ENCODE measurements at regions not wholly inside any gene's neighbourhood (a gene's known extent, or its start where the extent isn't known, plus 50 kb on each side); places are given as distances from the start of the nearest gene placed in this dataset.

DNA sequence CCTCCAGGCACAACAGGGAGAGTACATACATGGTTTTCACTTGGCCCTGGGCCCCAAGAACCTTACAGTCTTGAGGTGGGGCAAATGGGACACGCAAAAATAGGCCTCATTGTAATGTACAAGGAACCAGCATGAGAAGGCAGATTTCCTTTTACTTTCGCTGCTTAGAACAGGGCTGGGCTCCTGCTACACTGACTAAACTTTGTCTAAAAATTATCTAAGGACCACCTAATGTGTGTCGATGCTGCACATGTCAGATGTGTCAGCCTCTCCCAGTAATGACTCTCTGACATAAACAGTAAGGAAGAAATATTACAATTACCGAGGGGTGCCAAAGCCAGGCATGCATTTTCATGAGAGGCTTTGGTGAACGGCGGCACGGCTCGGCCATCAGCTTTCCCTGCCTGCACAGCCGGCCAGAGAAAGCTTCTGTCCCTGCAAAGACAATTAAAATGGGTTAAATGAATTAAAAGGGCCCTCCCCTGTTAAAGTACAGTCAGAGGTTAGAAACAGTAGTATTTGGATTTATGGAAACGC is 224.2 kb upstream of the IRX3 start:
- TF ChIP-seq YY1 (IDR thresholded peaks at IDR 0.05; ENCODE audit: insufficient read depth, insufficient read length) = no peak
- no peak for TF ChIP-seq SUZ12 (IDR thresholded peaks at IDR 0.05; ENCODE audit: extremely low read depth, insufficient read depth, insufficient read length)

Measured in NT2/D1 (cell line).